HG03342 (cell line): ENCODE measurements at regions not wholly inside any gene's neighbourhood (a gene's known extent, or its start where the extent isn't known, plus 50 kb on each side); places are given as distances from the start of the nearest gene placed in this dataset.

Experiments
- ATAC-seq: cut with Tn5 transposase; IDR thresholded peaks from one replicate; pipeline ENCODE4 v1.9.1; 2021; ENCODE audit warnings: mild to moderate bottlenecking, moderate library complexity; ENCODE audit not compliant: unreplicated experiment

DNA sequence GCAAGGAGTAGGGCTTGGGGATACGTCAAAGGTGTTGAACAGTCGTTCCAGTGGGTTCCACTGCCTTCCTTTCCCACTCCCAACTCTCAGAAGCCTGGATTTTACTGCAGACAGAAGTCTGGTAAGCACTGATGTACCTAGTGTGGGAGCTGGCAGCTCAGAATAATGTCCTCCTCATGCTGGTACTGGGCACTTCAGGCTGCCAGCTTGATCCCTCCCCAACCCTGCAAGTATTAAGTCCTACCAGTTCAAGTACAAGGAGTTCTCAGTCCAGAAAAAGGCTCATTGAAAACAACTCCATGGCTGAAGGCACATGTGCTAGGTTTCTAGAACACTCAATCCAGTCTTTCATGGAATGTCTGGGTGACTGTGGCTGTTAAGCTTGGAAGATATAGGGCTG is 304.3 kb downstream of the NUAK1 start:
- ATAC-seq = no peak

DNA sequence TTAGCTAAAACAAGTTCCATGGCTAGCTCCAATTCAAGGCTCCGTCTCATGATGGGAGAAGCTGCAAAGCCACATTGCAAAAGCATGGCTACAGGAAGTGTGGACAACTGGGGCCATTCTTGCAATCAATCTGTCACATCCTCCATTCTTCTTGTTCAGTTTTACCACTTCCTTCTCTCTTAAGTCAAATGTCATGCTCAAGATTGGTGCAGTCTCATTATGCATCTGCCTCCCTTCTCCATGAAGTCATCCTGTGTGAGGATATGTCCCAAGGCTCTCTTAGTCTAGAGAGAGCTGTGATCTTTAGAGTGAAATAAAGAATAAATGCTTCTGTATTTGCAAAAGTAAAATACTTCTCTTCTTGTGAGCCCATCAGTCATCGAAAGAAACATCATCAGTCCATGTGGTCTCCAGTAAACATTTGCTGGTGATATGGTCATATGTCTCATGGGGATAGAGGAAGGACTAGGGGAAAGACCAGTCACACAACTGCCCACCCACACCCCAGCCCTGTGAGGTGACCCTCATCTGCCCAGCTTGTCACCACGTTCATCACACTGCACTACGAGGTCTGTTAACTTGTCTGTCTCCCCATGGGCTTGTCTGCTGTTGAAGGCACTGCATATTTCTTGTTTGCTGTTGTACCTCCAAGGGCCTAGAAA is 303.0 kb downstream of the NUAK1 start:
- ATAC-seq = no peak

DNA sequence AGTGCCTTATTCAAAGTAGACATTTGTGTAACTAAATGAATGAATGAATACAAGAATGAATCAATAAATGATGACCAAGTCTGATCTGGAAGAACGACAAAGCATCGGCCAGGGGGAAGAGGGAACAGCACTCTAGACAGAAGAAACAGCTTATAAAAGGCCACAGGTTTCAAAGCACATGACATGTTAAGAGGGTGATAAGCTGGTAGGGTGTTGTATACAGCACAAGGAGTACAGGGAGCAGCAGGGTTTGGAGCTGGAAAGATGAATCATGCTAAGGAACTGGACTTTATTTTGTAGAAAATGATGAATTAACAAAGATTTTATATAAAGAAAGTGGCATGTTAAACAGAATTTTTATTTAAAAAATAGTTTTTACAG is 302.5 kb downstream of the NUAK1 start:
- no peak for ATAC-seq

DNA sequence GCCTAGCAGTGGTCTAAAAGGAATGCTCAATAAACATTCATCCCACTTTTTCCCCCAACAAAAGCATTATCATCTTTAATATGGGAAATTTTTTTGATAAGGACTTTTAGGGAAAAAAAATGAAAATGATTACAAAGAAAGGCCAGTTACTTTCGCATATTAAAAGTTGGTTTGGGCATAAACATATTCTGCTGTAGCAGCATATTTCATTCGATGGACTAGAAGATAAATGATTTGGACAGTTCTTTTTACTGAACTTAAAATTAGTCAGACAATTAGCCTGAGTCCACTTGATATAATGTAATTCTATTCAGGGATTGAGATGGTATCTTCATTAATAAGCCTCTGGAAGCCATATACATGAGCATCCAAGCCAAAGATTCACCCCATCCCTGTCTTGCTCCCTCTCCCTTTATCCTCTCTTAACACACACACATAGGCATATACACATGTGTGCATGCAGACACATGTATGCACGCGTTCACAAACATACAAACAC is 299.1 kb downstream of the NUAK1 start:
- no peak for ATAC-seq

DNA sequence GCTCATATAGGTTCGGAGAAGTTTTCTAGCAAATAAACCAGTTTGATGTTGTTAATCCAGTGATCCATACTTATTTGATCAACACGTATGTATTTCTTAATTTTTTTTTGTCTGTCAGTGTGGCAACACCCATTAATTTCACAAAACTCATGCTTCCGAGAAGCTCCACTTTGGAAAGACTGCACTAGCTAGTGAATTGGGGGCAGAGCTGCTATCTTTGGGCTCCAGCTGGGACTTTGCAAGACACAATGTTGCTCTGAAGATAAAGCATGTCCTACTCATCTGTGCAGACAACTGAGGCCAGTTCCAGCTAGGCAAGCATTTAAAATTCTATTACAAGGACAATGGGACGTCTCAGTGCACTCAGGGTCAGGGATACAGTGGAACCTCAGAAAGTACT is 298.4 kb downstream of the NUAK1 start:
- no peak for ATAC-seq

DNA sequence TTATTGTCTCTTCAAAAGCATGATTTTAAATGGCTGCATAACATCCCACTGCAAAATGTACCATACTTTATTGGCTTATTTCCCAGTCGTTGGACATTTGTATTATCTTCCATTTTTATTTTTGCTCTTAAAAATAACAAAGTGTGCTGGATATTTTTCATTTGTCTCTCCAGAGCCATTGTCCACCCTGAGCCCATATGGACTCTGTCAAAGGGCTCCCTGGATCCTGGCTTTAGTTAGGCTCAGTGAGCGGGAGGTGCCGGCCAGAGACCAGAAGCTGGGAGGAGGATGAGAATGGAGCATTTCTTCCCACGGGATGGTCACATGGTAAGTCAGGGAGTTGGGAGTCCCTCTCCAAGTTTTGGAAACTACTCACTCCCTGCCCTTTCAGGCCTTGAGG is 296.9 kb downstream of the NUAK1 start:
- ATAC-seq = no peak

DNA sequence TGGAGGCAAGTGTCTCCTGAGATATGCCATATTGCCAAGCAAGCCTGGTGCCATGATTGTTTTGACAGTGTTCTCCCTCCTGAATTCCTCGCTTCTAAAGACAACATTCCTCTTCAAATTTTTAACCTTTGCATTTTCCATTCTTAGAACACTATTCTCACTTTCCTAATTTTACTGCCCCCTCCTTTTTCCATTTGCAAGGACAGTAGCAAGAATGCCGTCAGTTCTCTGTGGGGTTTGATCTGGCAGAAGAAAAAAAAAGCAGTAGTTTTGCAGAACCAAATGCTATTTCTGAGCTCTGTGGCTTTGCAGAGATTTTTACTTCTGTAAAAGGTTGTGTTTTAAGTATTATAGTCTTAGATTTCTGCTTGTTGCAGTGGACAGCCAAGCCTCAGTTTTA is 295.2 kb downstream of the NUAK1 start:
- ATAC-seq = no peak

DNA sequence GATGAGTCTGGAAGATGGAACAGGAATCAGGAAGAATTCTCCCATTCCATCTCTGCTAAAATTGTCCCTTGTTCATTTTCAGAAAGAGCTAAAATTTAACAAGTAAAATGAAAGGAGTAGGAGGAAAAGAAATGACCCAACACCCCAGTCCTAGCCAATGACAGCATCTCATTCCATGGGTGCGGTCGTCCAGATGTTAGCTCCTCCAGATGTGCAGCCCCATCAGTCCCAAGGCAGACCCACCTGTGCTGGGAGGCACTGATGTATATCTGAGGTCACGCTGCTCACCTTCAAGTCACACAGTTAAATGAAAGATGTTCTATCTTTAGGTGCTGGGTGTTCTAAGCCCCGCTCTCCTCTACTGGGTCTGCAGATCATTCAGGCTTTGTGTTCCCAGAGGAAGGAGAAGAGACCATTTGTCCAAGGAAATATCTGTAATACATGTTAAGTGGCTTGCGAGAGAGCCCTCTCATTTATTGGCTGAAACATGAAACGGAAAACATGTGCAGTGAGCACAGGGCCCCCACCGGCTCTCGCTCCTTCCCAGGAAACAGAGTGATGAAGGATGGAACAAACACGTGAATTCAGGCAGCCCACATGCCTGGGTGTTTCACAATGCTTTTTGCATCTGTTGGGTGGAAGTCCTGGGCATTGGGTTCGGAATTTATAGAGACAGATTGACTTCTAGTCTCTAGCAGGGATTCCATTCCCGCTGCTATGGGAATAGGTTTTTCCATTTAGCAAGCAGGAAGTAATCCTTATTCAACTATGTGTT is 294.6 kb downstream of the NUAK1 start:
- ATAC-seq = no peak

DNA sequence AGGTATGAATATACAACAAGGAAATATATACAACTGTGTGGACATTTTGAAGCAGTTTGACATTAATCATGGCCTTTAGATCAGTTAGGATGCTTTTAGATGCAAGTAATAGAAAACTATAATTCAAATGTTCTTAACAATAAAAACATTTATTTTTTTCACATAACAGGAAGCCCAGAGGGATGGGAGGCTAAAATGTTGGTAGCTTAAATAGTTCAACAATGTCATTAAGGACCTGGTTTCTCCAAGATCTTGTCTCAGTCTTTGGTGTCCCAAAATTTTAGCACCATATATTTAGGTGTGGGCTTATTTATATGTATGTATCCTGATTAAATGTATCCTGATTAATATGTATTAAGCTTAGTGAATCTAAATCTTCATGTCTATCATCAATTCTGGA is 292.4 kb downstream of the NUAK1 start:
- ATAC-seq = no peak

DNA sequence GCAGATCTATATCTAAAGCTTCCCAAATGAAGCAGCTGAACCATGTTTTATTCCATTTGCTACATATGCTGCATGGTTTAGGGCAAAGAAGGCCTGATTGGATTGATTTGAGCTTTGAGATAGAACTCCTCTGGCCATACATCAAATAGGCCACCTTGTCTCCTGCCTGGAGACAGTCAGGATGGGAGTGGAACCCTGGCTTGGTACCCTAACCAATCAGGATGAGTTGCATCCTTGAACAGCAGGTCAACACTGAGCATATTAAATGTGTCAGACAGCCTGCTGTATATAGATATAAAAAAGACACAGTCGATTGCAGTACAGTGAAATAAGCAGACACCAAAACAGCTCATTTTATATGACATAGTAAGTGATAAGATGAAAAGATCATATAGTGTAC is 291.7 kb downstream of the NUAK1 start:
- ATAC-seq = no peak

DNA sequence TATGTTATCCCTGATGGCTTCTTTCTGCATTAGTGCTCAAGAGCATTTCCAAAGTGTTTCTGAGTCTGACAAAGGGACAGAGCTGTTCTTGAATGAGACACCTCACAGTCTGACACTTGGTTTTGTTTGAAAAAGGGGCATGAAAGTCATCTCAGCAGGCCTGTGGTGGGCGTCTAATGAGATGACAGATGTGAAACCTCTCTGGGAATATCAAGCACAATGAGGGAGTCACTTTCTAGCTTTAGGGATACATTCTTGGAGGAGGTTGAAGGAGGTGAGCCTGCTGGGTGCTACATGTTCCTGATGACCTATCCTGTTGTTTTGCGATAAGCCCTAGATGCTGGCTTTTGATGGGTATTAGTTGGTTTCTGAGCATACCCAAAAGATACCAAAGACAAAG is 290.5 kb downstream of the NUAK1 start:
- no peak for ATAC-seq

DNA sequence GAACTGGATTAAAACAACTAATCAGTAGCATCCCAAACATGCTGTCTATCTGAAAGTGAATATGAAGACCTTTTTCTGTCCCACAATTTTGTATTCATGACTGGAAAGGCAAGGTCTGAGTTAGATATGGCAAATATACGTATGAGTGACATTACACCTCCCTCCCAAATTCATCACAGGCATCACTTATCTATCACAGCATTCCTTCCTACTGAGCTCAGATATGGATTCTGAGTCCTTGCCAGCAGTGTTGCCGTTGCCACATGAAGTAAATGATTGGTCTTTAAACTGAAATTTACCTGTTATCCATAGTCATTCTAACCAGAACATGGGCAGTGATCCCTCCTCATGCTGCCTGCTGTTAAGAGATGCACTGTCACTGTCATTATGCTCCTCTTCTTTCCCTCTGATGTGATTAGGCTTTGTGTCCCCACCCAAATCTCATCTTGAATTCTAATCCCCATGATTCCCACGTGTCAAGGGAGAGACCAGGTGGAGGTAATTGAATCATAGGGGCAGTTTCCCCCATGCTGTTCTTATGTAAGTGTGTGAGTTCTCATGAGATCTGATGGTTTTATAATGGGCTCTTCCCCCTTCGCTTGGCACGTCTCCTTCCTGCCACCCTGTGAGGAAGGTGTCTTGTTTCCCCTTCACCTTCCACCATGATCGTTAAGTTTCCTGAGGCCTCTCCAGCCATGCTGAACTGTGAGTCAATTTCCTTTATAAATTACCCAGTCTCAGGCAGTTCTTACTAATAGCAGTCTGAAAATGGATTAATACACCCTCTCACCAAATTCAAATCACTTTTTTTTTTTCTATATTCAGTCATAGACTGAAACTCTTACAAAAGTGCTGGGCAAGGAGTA is 288.4 kb downstream of the NUAK1 start:
- no peak for ATAC-seq

DNA sequence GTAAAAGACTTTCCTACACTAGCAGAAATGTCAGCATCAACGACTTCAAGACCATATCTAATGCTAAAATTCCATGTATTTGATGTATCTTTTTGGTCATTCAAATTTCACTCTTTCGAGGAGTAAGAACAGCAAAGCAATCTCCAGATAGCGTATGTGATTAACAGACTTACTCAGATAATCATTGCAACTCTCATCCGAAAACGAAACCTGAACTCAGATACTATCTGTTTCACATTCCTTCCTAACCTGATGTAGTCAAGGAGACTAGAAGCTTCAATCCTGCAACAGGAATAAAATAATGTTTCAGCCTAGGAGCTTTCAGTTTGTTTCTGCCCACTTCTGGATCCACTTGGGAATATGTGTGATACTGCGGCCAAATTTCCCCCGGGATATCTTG is 286.3 kb downstream of the NUAK1 start:
- ATAC-seq = no peak

DNA sequence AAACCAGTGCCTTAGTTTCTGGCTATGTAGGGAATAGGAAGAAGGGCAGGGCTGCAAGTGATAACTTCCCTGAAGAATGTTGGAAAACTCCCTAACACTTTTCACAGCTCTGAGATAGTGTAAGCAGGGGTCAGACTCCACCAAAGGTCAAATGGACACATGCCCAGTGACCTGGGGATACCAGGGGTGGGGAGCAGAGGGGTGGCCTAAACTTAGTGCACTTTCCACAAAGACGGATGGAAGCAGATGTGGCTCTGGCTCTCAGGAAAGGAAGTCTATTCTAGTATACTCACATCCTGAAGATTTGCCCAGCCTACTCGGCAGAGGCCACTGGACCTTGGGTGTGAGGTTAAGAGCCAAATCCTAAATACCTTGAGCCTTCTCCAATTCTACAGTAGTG is 285.8 kb downstream of the NUAK1 start:
- ATAC-seq = no peak

DNA sequence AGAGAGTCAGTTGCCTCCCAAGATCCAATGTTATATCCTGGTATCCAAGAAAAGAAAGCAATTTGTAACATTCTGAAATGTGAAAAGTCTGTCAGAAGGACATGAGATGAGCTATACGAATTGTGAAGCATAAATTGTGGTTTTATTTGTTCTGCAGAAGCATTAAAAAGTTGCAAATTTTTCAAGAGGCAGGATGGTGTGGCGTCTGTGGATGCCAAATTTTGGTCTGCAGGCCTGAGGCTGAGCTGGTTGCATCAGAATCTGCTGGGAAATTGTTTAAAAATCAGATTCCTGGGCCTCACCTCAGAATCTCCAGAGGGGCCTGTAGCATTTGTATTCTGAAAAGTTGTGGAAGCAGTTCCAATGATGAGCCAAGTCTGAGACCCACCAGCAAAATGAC is 284.7 kb downstream of the NUAK1 start:
- no peak for ATAC-seq

DNA sequence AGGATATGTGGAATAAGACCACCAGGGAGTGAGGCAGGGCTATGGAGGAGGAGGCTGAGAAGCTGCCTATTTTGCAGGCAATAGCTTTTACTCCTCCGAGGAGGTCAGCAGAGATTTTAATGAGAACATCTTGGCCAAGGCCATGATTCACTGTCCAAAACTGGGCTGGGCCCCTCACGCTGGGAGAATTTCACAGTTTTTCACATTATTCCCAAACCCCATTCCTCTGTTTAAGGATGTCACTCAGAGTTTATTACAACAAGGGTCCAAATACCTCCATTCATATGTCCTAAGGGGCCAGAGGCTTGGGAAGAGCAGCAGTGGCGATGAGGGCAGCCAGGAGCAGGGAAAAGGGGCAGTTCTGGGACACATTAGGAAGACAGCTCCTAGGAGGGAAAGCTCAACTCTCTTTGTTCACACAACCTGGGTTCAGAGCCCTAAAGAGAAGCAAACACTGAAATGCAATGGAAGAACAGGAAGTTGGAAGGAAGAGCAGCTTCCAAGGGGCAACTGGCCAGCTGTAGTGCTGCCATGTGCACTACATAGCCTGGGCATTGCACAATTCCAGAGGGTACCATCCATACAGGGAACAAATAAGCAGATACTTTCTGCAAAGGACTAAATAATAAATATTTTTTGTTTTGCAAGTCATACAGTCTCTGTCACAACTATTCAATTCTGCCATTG is 283.2 kb downstream of the NUAK1 start:
- ATAC-seq = no peak

DNA sequence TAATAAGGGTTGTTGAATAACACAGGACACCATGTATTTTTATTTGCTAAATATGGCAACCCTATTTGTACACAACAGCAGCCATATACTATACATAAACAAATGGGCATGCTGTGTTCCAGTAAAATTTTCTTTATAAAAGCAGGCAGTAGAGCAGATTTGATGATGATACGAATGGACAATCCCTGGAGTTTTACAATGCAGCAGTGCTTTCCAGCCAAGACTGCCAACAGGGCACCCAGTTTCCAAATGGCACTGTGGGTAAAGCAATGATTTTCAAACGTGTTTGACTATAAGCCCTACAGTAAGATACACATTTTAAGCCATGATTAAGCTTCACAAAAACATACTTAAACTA is 282.7 kb downstream of the NUAK1 start:
- ATAC-seq = no peak

DNA sequence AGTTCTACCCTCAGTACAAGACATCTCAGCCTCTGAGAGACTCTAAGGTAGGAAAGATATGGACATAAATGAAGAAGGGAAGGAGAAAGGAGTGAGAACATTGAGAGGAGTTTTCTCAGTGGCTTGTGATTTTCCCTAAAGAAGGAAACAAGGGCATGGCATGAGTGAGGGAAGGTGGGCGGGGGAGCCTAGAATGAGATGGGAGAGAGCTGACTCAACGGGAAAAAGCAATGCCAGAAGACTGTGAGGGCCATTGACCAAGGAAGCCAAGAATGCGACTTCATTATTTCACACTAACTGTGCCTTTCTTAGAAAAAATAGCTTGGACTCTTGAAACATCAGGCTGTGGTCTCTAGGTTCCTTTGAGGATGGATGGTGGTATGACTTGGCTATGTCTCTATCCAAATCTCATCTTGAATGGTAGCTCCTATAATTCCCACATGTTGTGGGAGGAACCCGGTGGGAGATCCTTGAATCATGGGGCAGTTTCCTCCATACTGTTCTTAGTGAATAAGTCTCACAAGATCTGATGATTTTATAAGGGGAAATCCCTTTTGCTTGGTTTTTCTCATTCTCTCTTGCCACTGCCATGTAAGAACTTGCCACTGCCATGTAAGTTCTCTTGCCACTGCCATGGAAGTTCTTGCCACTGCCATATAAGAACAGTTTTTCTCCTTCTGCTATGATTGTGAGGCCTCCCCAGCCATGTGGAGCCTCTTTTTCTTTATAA is 279.6 kb downstream of the NUAK1 start:
- ATAC-seq = no peak

DNA sequence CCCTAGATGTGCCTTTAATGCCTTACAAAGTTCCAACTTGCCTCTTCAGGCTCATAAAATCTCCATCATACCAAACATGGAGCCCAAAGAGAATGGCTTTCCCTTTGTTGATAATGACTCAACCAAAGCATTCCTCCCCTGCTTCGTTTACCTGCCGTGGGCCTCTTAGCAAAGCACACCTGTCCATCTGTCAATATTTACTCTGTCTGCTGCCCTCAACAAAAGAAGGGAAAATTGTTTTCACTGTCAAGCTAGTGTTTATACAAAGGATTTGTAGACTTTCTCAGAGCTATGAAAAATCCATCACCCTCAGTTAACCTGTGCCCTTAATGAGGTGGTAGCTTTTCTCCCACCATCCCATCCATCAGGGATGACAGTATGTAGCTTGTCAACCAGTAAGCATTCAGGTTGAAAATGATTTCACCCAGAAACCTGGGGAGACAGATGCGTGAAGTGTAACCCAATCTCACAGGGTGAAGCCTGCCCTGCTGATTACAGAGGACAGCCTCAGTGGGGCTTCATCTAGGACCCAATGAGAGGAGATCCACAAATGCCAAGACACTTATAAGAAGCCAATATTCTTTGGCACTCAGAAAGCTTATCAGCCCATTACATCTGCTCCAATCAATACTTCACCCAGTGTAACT is 278.1 kb downstream of the NUAK1 start:
- ATAC-seq = no peak

DNA sequence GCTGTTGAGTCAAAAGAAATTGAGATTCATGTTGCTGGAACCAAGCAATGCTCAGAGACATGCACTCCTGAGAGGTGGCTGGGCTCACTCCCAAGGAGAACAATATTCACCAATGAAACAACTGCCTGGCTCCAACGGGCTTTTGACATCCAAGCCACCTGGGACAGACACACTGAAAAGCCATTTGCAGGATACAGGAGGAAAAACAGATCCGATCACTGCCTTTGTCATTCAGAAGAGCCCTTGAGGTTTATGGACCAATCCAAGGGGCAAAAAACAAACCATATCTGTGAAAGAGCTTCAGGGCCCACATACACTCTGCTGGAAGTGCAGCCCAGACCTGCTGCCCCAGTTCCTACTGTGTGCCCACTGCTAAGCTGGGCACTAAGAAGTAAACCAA is 277.5 kb downstream of the NUAK1 start:
- no peak for ATAC-seq
